ENCODE measurements at regions not wholly inside any gene's neighbourhood (a gene's known extent, or its start where the extent isn't known, plus 50 kb on each side); places are given as distances from the start of the nearest gene placed in this dataset.

DNA sequence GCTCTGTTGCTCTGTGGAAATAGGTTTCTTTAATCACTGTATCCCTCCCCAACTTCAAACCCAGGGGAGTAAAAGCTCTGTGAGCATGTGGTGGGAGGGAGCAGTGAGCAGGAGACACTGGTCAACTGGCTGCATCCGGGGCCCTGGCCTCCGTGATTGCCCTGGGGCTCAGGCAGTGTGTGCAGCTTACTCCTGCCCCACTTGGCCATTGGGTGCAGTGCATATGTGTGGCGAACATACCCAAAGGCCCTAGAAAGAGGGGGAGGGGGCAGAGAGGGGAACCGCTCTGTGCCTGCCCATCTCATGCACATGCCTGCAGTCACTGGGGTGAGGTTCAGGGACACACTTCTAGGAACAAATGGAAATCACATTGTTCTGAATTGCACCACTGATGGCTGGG is 378.7 kb downstream of the ZBBX start:
- no peaks in the 10 kb centered on the region for H3K4me1 ChIP-seq (ENCODE audit: control insufficient read depth, insufficient read depth, low read length)
- no CpG with 5 or more reads among the region's 4 CpGs for WGBS, 2 experiments (ENCODE audit: extremely low coverage in 2 of 2, insufficient read length in 1 of 2)
- dilution Hi-C loops (cut with HindIII; ENCODE audit: low sequenced_read_pairs, unreplicated experiment), result no loop called here
- no peak overlapping the region for H3K4me2 ChIP-seq (ENCODE audit: low read depth, low read length)
- H3K27ac ChIP-seq (ENCODE audit: insufficient read depth, low read length), result no peak overlapping the region
- no peak overlapping the region for H4K8ac ChIP-seq (ENCODE audit: low read depth in 2 of 2, low read length in 2 of 2)
- no peak overlapping the region for H2BK20ac ChIP-seq (ENCODE audit: low read depth, low read length)
- H3K23ac ChIP-seq (ENCODE audit: low read depth, low read length), result no peak overlapping the region
- intact Hi-C loops (cut with micrococcal nuclease), result no loop called here
- peaks cover 20% of the 10 kb centered on the region for H3K9me3 ChIP-seq (ENCODE audit: control insufficient read depth, insufficient read depth, low read length)
- no peak overlapping the region for H3K4ac ChIP-seq (ENCODE audit: low read depth, low read length)
- no peak overlapping the region for H4K91ac ChIP-seq (ENCODE audit: insufficient read depth, low read depth, low read length)
- H4K20me1 ChIP-seq (ENCODE audit: insufficient read depth, low read length), result no peaks in the 10 kb centered on the region
- H3K9ac ChIP-seq (ENCODE audit: low read depth, low read length), result no peak overlapping the region
- DNase-seq (no peak), ATAC-seq (ENCODE audit: low read depth) (no peak)
- TF ChIP-seq POLR2A (IDR thresholded peaks at IDR 0.05; ENCODE audit: low read depth, low read length) (no peak), MAZ (IDR thresholded peaks at IDR 0.05; ENCODE audit: borderline replicate concordance, low read depth, low read length) (no peak), SMC3 (IDR thresholded peaks at IDR 0.05; ENCODE audit: low read depth, low read length) (no peak), MAFK (IDR thresholded peaks at IDR 0.05; ENCODE audit: low read depth, low read length) (no peak), RFX5 (IDR thresholded peaks at IDR 0.05; ENCODE audit: low read depth, low read length) (no peak)
- TF ChIP-seq, protein P1, sequence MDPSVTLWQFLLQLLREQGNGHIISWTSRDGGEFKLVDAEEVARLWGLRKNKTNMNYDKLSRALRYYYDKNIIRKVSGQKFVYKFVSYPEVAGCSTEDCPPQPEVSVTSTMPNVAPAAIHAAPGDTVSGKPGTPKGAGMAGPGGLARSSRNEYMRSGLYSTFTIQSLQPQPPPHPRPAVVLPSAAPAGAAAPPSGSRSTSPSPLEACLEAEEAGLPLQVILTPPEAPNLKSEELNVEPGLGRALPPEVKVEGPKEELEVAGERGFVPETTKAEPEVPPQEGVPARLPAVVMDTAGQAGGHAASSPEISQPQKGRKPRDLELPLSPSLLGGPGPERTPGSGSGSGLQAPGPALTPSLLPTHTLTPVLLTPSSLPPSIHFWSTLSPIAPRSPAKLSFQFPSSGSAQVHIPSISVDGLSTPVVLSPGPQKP (IDR thresholded peaks at IDR 0.05; ENCODE audit: borderline replicate concordance, low read depth, low read length), result no peak
- TF ChIP-seq, protein P2, sequence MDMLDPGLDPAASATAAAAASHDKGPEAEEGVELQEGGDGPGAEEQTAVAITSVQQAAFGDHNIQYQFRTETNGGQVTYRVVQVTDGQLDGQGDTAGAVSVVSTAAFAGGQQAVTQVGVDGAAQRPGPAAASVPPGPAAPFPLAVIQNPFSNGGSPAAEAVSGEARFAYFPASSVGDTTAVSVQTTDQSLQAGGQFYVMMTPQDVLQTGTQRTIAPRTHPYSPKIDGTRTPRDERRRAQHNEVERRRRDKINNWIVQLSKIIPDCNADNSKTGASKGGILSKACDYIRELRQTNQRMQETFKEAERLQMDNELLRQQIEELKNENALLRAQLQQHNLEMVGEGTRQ (IDR thresholded peaks at IDR 0.05; ENCODE audit: low read depth, low read length), result no peak
- H3K56ac ChIP-seq (ENCODE audit: extremely low read depth, insufficient read depth, low read length), result no peak overlapping the region
- H3K79me1 ChIP-seq (ENCODE audit: low read depth in 1 of 2, low read length in 2 of 2), result no peaks in the 10 kb centered on the region
- no peak overlapping the region for H2BK5ac ChIP-seq (ENCODE audit: low read depth, low read length, poor library complexity, severe bottlenecking)
- no peak overlapping the region for H3K14ac ChIP-seq (replicated peaks; ENCODE audit: low read depth, low read length)
- in situ Hi-C loops (cut with MboI; ENCODE audit: low sequenced_read_pairs), result no loop called here
- H3K9me1 ChIP-seq (ENCODE audit: insufficient read depth, low read length), result no peaks in the 10 kb centered on the region
- no peak overlapping the region for H3K18ac ChIP-seq (ENCODE audit: low read depth, low read length)
- H2BK120ac ChIP-seq (ENCODE audit: low read depth, low read length), result no peak overlapping the region
- no peaks in the 10 kb centered on the region for H3K36me3 ChIP-seq (ENCODE audit: control insufficient read depth, insufficient read depth, low read length)
- no peaks in the 10 kb centered on the region for H3K27me3 ChIP-seq (ENCODE audit: control insufficient read depth, insufficient read depth, low read length)
- no peak overlapping the region for H2BK15ac ChIP-seq (ENCODE audit: low read depth, low read length)
- H2AFZ ChIP-seq (replicated peaks; ENCODE audit: low read length, poor library complexity), result no peak overlapping the region
- no peak overlapping the region for H2AK5ac ChIP-seq (ENCODE audit: low read depth, low read length)
- BruUV-seq (replicated peaks), result no TSS peak
- H3K4me3 ChIP-seq (ENCODE audit: insufficient read depth, low read depth, low read length), result no peak overlapping the region
- no peak overlapping the region for H2AK9ac ChIP-seq (replicated peaks; ENCODE audit: low read depth, low read length, poor library complexity)
- CTCF ChIA-PET, result no interaction called here
- no peak overlapping the region for H4K5ac ChIP-seq (ENCODE audit: low read depth, low read length)
- POLR2A ChIA-PET (ENCODE audit: unreplicated experiment), result no interaction called here

All from IMR-90 (cell line).